DND-41 (cell line): ENCODE measurements at regions not wholly inside any gene's neighbourhood (a gene's known extent, or its start where the extent isn't known, plus 50 kb on each side); places are given as distances from the start of the nearest gene placed in this dataset.

Source experiments
- EZH2 ChIP-seq: IDR thresholded peaks from 3 replicates; pipeline ENCODE4 v1.6.1; 2012; ENCODE audit warnings: borderline replicate concordance, low read depth, mild to moderate bottlenecking, moderate library complexity, low read length, inconsistent platforms; ENCODE audit not compliant: severe bottlenecking
- TF ChIP-seq, protein P1 (sequence below): IDR thresholded peaks from 2 replicates; pipeline ENCODE4 v1.5.1; 2012; ENCODE audit warnings: borderline replicate concordance, low read length, moderate library complexity, mild to moderate bottlenecking; ENCODE audit not compliant: poor library complexity, severe bottlenecking; ENCODE audit errors: extremely low read depth

GRCh38 chr13:22562116-22562515, 618.7 kb upstream of the SGCG start:
- TF ChIP-seq, protein P1, sequence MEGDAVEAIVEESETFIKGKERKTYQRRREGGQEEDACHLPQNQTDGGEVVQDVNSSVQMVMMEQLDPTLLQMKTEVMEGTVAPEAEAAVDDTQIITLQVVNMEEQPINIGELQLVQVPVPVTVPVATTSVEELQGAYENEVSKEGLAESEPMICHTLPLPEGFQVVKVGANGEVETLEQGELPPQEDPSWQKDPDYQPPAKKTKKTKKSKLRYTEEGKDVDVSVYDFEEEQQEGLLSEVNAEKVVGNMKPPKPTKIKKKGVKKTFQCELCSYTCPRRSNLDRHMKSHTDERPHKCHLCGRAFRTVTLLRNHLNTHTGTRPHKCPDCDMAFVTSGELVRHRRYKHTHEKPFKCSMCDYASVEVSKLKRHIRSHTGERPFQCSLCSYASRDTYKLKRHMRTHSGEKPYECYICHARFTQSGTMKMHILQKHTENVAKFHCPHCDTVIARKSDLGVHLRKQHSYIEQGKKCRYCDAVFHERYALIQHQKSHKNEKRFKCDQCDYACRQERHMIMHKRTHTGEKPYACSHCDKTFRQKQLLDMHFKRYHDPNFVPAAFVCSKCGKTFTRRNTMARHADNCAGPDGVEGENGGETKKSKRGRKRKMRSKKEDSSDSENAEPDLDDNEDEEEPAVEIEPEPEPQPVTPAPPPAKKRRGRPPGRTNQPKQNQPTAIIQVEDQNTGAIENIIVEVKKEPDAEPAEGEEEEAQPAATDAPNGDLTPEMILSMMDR = no peak
- no peak for TF ChIP-seq EZH2
